ENCODE measurements at regions not wholly inside any gene's neighbourhood (a gene's known extent, or its start where the extent isn't known, plus 50 kb on each side); places are given as distances from the start of the nearest gene placed in this dataset.

- TF ChIP-seq ZNF423 (tag by site-specific recombination; IDR thresholded peaks at IDR 0.05) (no peak), CTCF (tag by site-specific recombination; IDR thresholded peaks at IDR 0.05) (no peak), ZFP41 (tag by site-specific recombination; IDR thresholded peaks at IDR 0.05; ENCODE audit: borderline replicate concordance) (no peak), ZNF510 (tag by site-specific recombination; IDR thresholded peaks at IDR 0.05; ENCODE audit: insufficient replicate concordance) (no peak), ZNF830 (tag by site-specific recombination; IDR thresholded peaks at IDR 0.05; ENCODE audit: low read depth) (no peak), ZNF558 (tag by site-specific recombination; IDR thresholded peaks at IDR 0.05) (no peak)
Measured at GRCh38 chr1:208329300-208329699, 85.1 kb upstream of the PLXNA2 start.
